T-cell (primary cell): ENCODE measurements at regions not wholly inside any gene's neighbourhood (a gene's known extent, or its start where the extent isn't known, plus 50 kb on each side); places are given as distances from the start of the nearest gene placed in this dataset.

Experiments used
- ATAC-seq, 4 experiments: fragments of 200-7000 bp in 3 of 4; fragments of 150-1000 bp in 1 of 4; cut with Tn5 transposase; replicated peaks in 1 of 4; 1 replicate in 3 of 4; 2 replicates in 1 of 4; pipeline ENCODE4 v1.10.0; 2021; ENCODE audit warnings: moderate library complexity in 3 of 4, mild to moderate bottlenecking in 2 of 4, moderate number of reproducible peaks in 1 of 4
- CTCF ChIA-PET, 2 donors: fragments of 300-600 bp; sonication (Branson Sonifier 250); formaldehyde crosslinking; loops; one replicate each; lab custom pipeline; 2022; ENCODE audit warnings: antibody characterized with exemption in 2 of 2; lab: Charles Lee
- POLR2A ChIA-PET, 2 donors: fragments of 300-600 bp; sonication (Branson Sonifier 250); formaldehyde crosslinking; loops; one replicate each; lab custom pipeline; 2022; ENCODE audit warnings: antibody characterized with exemption in 2 of 2; lab: Charles Lee
- DNase-seq, 35 experiments: peaks; one replicate each; pipeline versions ENCODE4 v3.0.0 to v3.0.0-alpha.2; 2013 to 2023
- H3K27ac ChIP-seq: one replicate; pipeline ENCODE4 v1.5.1; 2013; ENCODE audit warnings: low read length
- H3K27me3 ChIP-seq, 2 experiments: replicated peaks in 1 of 2; 1 replicate in 1 of 2; 2 replicates in 1 of 2; pipeline versions ENCODE4 v1.6.1 to v1.7.0; 2013; ENCODE audit warnings: low read length in 1 of 2, mixed read lengths in 1 of 2; ENCODE audit not compliant: control insufficient read depth in 2 of 2, insufficient read depth in 2 of 2; ENCODE audit errors: extremely low read depth in 1 of 2
- H3K36me3 ChIP-seq, 2 donors: 1 replicate in 1 of 2; 2 replicates in 1 of 2; pipeline versions ENCODE4 v1.6.1 to v1.7.0; 2013; ENCODE audit warnings: low read length in 1 of 2; ENCODE audit not compliant: control insufficient read depth in 2 of 2, insufficient read depth in 1 of 2; ENCODE audit errors: extremely low read depth in 1 of 2
- H3K4me1 ChIP-seq, 2 experiments: 1 replicate in 1 of 2; 2 replicates in 1 of 2; pipeline versions ENCODE4 v1.6.1 to v1.7.0; 2013; ENCODE audit warnings: low read length in 2 of 2, mixed read lengths in 1 of 2; ENCODE audit not compliant: insufficient read depth in 2 of 2, control insufficient read depth in 1 of 2; ENCODE audit errors: extremely low read depth in 1 of 2
- H3K4me3 ChIP-seq, 2 donors: 1 replicate in 1 of 2; 2 replicates in 1 of 2; pipeline versions ENCODE4 v1.5.1 to v1.7.0; 2013; ENCODE audit warnings: mild to moderate bottlenecking in 2 of 2, low read length in 1 of 2, moderate library complexity in 1 of 2; ENCODE audit not compliant: control insufficient read depth in 1 of 2; ENCODE audit errors: extremely low read depth in 1 of 2
- H3K9me3 ChIP-seq: 2 replicates; pipeline ENCODE4 v1.7.0; 2013
- H3K27ac Mint-ChIP-seq, 2 donors: one replicate each; pipeline ENCODE4 v1.8.0; 2020 to 2021; ENCODE audit warnings: mild to moderate bottlenecking in 2 of 2, mixed read lengths in 2 of 2
- H3K27me3 Mint-ChIP-seq, 2 donors: one replicate each; pipeline ENCODE4 v1.8.0; 2021 to 2022; ENCODE audit warnings: mixed read lengths in 2 of 2
- H3K36me3 Mint-ChIP-seq: one replicate; pipeline ENCODE4 v1.8.0; 2021; ENCODE audit warnings: mixed read lengths
- H3K4me1 Mint-ChIP-seq, 3 donors: one replicate each; pipeline ENCODE4 v1.8.0; 2020 to 2022; ENCODE audit warnings: mixed read lengths in 3 of 3, mild to moderate bottlenecking in 1 of 3
- H3K4me3 Mint-ChIP-seq, 3 donors: one replicate each; pipeline ENCODE4 v1.8.0; 2020 to 2022; ENCODE audit warnings: mild to moderate bottlenecking in 3 of 3, mixed read lengths in 3 of 3, moderate library complexity in 3 of 3
- H3K9me3 Mint-ChIP-seq, 3 donors: one replicate each; pipeline ENCODE4 v1.8.0; 2020 to 2022; ENCODE audit warnings: mixed read lengths in 3 of 3
- WGBS: methylation state at CpG from one replicate; pipeline ENCODE4 v1.1.5; 2013; ENCODE audit warnings: missing lambda C conversion rate; ENCODE audit not compliant: insufficient coverage; 5-methylcytosine and 5-hydroxymethylcytosine counted together

GRCh38 chr2:34547900-34548299 lies 948.8 kb upstream of the FAM98A start:
- Histone ChIP-seq H3K9me3 (no peaks in the 10 kb centered on the region), H3K27ac (no peak overlapping the region), H3K36me3 (no peaks in the 10 kb centered on the region), H3K27me3 (no peaks in the 10 kb centered on the region), H3K4me1 (no peaks in the 10 kb centered on the region), H3K4me3 (no peak overlapping the region)
- POLR2A ChIA-PET: no interaction called here
- DNase-seq (no peak), ATAC-seq (no peak)
- Mint-ChIP-seq H3K27me3 (no peaks in the 10 kb centered on the region), H3K9me3 (peaks cover 7 to 24% (median 23%) of the 10 kb centered on the region in 3 donors), H3K4me3 (no peak overlapping the region), H3K27ac (no peak overlapping the region), H3K4me1 (no peaks in the 10 kb centered on the region), H3K36me3 (no peaks in the 10 kb centered on the region)
- CTCF ChIA-PET: no interaction called here
- WGBS: 100% methylated on average over 1 of the region's 3 CpGs

GRCh38 chr2:34547340-34547739 lies 948.2 kb upstream of the FAM98A start:
- Mint-ChIP-seq H3K36me3 (no peaks in the 10 kb centered on the region), H3K27me3 (no peaks in the 10 kb centered on the region), H3K4me3 (no peak overlapping the region), H3K9me3 (peaks cover 10 to 27% (median 25%) of the 10 kb centered on the region in 3 donors), H3K27ac (no peak overlapping the region), H3K4me1 (no peaks in the 10 kb centered on the region)
- ChIA-PET POLR2A (no interaction called here), CTCF (no interaction called here)
- Histone ChIP-seq H3K27ac (no peak overlapping the region), H3K27me3 (no peaks in the 10 kb centered on the region), H3K4me3 (no peak overlapping the region), H3K9me3 (no peaks in the 10 kb centered on the region), H3K4me1 (no peaks in the 10 kb centered on the region), H3K36me3 (no peaks in the 10 kb centered on the region)
- whole genome bisulfite sequencing: 71% methylated on average over 4 of the region's 4 CpGs
- DNase-seq (no peak), ATAC-seq (no peak)

- 86% methylated on average over 6 of the region's 12 CpGs for WGBS
- CTCF ChIA-PET: interaction anchor here in 1 of 2 donors (0.6 kb wide), 1 partner anchor 1805 kb away, joined by 4 read pairs; no protein-coding TSS in a partner anchor
- peaks cover 14 to 32% (median 25%) of the 10 kb centered on the region in 3 donors for H3K9me3 Mint-ChIP-seq
- POLR2A ChIA-PET: no interaction called here
- no peaks in the 10 kb centered on the region for H3K27me3 ChIP-seq
- no peak for ATAC-seq
- H3K4me1 ChIP-seq: no peaks in the 10 kb centered on the region
- H3K4me3 ChIP-seq: no peak overlapping the region
- H3K36me3 ChIP-seq: no peaks in the 10 kb centered on the region
- H3K36me3 Mint-ChIP-seq: no peaks in the 10 kb centered on the region
- H3K27ac ChIP-seq: no peak overlapping the region
- H3K4me1 Mint-ChIP-seq: no peaks in the 10 kb centered on the region
- no peaks in the 10 kb centered on the region for H3K27me3 Mint-ChIP-seq
- H3K9me3 ChIP-seq: no peaks in the 10 kb centered on the region
- no peak for DNase-seq
- H3K27ac Mint-ChIP-seq: no peak overlapping the region
- H3K4me3 Mint-ChIP-seq: no peak overlapping the region
Observed at GRCh38 chr2:34545486-34546136, 946.5 kb upstream of the FAM98A start.

- no peak for DNase-seq
- no peaks in the 10 kb centered on the region for H3K4me1 ChIP-seq
- no peak for ATAC-seq
- no peaks in the 10 kb centered on the region for H3K27me3 ChIP-seq
- H3K9me3 ChIP-seq: no peaks in the 10 kb centered on the region
- POLR2A ChIA-PET: interaction anchor here in 1 of 2 donors (0.6 kb wide), 1 partner anchor 11 kb away, joined by 4 read pairs; no protein-coding TSS in a partner anchor
- CTCF ChIA-PET: no interaction called here
- Mint-ChIP-seq H3K4me1 (no peaks in the 10 kb centered on the region), H3K27me3 (no peaks in the 10 kb centered on the region), H3K36me3 (no peaks in the 10 kb centered on the region), H3K9me3 (peaks cover 10 to 18% (median 13%) of the 10 kb centered on the region in 3 donors), H3K27ac (no peak overlapping the region), H3K4me3 (no peak overlapping the region)
- no peaks in the 10 kb centered on the region for H3K36me3 ChIP-seq
- 51% methylated on average over 2 of the region's 3 CpGs for WGBS
- H3K27ac ChIP-seq: no peak overlapping the region
- no peak overlapping the region for H3K4me3 ChIP-seq
Observed at GRCh38 chr2:34534761-34535160, 935.7 kb upstream of the FAM98A start.

GRCh38 chr2:34534341-34534740 lies 935.2 kb upstream of the FAM98A start:
- Mint-ChIP-seq H3K4me1 (no peaks in the 10 kb centered on the region), H3K9me3 (peaks cover 9 to 14% (median 10%) of the 10 kb centered on the region in 3 donors), H3K4me3 (no peak overlapping the region), H3K27me3 (no peaks in the 10 kb centered on the region), H3K27ac (no peak overlapping the region), H3K36me3 (no peaks in the 10 kb centered on the region)
- ChIA-PET POLR2A (no interaction called here), CTCF (no interaction called here)
- no peak for DNase-seq
- Histone ChIP-seq H3K27ac (no peak overlapping the region), H3K9me3 (no peaks in the 10 kb centered on the region), H3K36me3 (no peaks in the 10 kb centered on the region), H3K4me1 (no peaks in the 10 kb centered on the region), H3K4me3 (no peak overlapping the region), H3K27me3 (no peaks in the 10 kb centered on the region)
- no peak for ATAC-seq
- WGBS: no CpG with 5 or more reads among the region's 1 CpG

- no peaks in the 10 kb centered on the region for H3K36me3 Mint-ChIP-seq
- no peak for ATAC-seq
- H3K36me3 ChIP-seq: no peaks in the 10 kb centered on the region
- no peak overlapping the region for H3K4me3 Mint-ChIP-seq
- H3K4me3 ChIP-seq: no peak overlapping the region
- H3K27ac Mint-ChIP-seq: no peak overlapping the region
- ChIA-PET POLR2A (no interaction called here), CTCF (no interaction called here)
- no peak for DNase-seq
- peaks cover 3 to 10% (median 8%) of the 10 kb centered on the region in 3 donors for H3K9me3 Mint-ChIP-seq
- H3K9me3 ChIP-seq: no peaks in the 10 kb centered on the region
- H3K4me1 ChIP-seq: no peaks in the 10 kb centered on the region
- H3K27ac ChIP-seq: no peak overlapping the region
- H3K4me1 Mint-ChIP-seq: no peaks in the 10 kb centered on the region
- WGBS: 100% methylated on average over 1 of the region's 3 CpGs
- H3K27me3 ChIP-seq: no peaks in the 10 kb centered on the region
- H3K27me3 Mint-ChIP-seq: no peaks in the 10 kb centered on the region
Observed at GRCh38 chr2:34533585-34534183, 934.6 kb upstream of the FAM98A start.
